Stimulated activated CD8-positive, alpha-beta memory T cell treated with anti-CD3 and anti-CD28 coated beads, Interleukin-4, amount 100 ng/mL, for 24 hours (primary cell): ENCODE measurements at regions not wholly inside any gene's neighbourhood (a gene's known extent, or its start where the extent isn't known, plus 50 kb on each side); places are given as distances from the start of the nearest gene placed in this dataset.

Experiments
- DNase-seq: peaks from one replicate; pipeline ENCODE4 v3.0.0-alpha.2; 2020; ENCODE audit warnings: low read depth

- no peak for DNase-seq
Measured at GRCh38 chr18:72470391-72470790, 73.8 kb downstream of the CBLN2 start.

GRCh38 chr18:72468021-72468710 lies 76.0 kb downstream of the CBLN2 start:
- no peak for DNase-seq

GRCh38 chr18:72460210-72460680 lies 83.9 kb downstream of the CBLN2 start:
- DNase-seq: no peak

GRCh38 chr18:72458271-72458670 lies 85.9 kb downstream of the CBLN2 start:
- no peak for DNase-seq

- no peak for DNase-seq
Measured at GRCh38 chr18:72456802-72457201, 87.3 kb downstream of the CBLN2 start.

GRCh38 chr18:72452328-72452727 lies 91.8 kb downstream of the CBLN2 start:
- no peak for DNase-seq

GRCh38 chr18:72444798-72445155 lies 99.4 kb downstream of the CBLN2 start:
- DNase-seq: no peak

- no peak for DNase-seq
Measured at GRCh38 chr18:72444111-72444797, 99.9 kb downstream of the CBLN2 start.

GRCh38 chr18:72436401-72436800 lies 107.7 kb downstream of the CBLN2 start:
- DNase-seq: no peak

GRCh38 chr18:72433756-72434155 lies 110.4 kb downstream of the CBLN2 start:
- DNase-seq: no peak

- no peak for DNase-seq
Measured at GRCh38 chr18:72427721-72428120, 116.4 kb downstream of the CBLN2 start.

- DNase-seq: no peak
Measured at GRCh38 chr18:72419914-72420313, 124.2 kb downstream of the CBLN2 start.

- no peak for DNase-seq
Measured at GRCh38 chr18:72412927-72413326, 131.2 kb downstream of the CBLN2 start.

GRCh38 chr18:72411261-72411660 lies 132.9 kb downstream of the CBLN2 start:
- DNase-seq: no peak

- no peak for DNase-seq
Measured at GRCh38 chr18:72410399-72410798, 133.7 kb downstream of the CBLN2 start.

- no peak for DNase-seq
Measured at GRCh38 chr18:72409903-72410302, 134.2 kb downstream of the CBLN2 start.

- no peak for DNase-seq
Measured at GRCh38 chr18:72407048-72407447, 137.1 kb downstream of the CBLN2 start.

GRCh38 chr18:72391951-72392350 lies 152.2 kb downstream of the CBLN2 start:
- DNase-seq: no peak

- no peak for DNase-seq
Measured at GRCh38 chr18:72391427-72391826, 152.7 kb downstream of the CBLN2 start.

GRCh38 chr18:72378016-72378415 lies 166.1 kb downstream of the CBLN2 start:
- DNase-seq: no peak

GRCh38 chr18:72376256-72376655 lies 167.9 kb downstream of the CBLN2 start:
- DNase-seq: no peak

GRCh38 chr18:72375618-72376017 lies 168.5 kb downstream of the CBLN2 start:
- DNase-seq: no peak

- no peak for DNase-seq
Measured at GRCh38 chr18:72372076-72372475, 172.1 kb downstream of the CBLN2 start.

GRCh38 chr18:72368308-72368707 lies 175.8 kb downstream of the CBLN2 start:
- DNase-seq: no peak
